Limb (tissue), 2 donors: ENCODE measurements at regions not wholly inside any gene's neighbourhood (a gene's known extent, or its start where the extent isn't known, plus 50 kb on each side); places are given as distances from the start of the nearest gene placed in this dataset.

Experiments used
- DNase-seq, 2 donors: peaks; one replicate each; pipeline ENCODE4 v3.0.0-alpha.2; 2016; ENCODE audit errors: extremely low spot score in 2 of 2

- DNase-seq: no peak
Measured at GRCh38 chr5:21181609-21182125, 1193.7 kb upstream of the CDH18 start.

DNA sequence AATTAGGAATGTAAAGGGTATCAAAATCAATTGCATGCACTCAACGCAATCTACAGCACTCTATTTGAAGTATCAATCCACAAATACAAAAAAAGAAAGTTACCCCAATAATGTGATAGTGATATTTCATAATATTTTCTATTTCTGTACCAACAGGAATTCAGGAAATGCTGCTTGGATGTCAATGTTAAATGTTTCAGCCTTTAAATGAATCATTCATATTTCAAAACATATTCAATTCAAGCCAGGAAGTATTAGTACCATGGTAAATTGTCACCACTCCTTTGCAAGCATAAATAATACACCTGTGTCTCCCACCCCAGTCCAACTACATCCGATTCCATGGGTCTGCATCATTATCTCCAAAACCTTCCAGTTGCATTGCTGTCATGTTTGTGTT, 1185.5 kb upstream of the CDH18 start:
- no peak for DNase-seq

DNA sequence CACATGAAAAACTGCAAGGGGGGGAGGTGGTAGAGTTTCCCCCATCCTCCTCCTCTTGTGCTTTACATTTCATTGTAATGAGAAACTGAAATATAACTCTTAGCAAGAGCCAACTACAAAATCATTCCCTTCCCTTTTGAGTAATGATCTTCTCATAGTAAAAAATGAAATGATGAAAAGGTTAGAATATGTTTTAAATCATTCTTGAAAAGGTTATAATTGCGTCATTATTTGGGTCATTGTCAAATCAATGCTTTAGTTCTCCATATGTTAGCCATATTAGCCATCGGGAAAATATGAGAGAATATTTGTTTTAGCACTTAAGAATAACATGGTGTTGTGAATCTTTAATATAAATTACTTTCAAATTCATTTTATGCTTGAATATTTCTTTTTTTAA, 1185.0 kb upstream of the CDH18 start:
- peak in 1 of 2 donors; percentile 7 for DNase-seq

DNA sequence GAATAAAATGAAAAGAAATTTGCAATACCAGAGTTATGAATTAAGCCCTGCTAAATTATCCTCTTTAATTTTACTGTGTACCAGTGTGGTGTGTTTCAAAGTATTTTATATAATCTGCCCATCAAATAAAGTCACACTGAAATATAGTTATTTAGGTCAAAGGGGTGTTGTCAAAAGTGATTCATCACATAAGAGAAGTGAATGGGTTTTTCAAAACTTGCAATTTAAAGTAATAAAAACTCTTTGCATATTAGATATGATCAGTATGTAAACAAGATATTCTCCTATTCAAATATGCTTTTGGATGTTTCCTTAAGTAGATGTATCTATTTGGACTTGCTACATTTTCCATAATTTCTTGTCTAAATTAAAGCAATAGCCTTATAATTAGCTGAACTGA, 1183.0 kb upstream of the CDH18 start:
- DNase-seq: no peak

- DNase-seq: no peak
Measured at GRCh38 chr5:21168557-21168956, 1180.6 kb upstream of the CDH18 start.

DNA sequence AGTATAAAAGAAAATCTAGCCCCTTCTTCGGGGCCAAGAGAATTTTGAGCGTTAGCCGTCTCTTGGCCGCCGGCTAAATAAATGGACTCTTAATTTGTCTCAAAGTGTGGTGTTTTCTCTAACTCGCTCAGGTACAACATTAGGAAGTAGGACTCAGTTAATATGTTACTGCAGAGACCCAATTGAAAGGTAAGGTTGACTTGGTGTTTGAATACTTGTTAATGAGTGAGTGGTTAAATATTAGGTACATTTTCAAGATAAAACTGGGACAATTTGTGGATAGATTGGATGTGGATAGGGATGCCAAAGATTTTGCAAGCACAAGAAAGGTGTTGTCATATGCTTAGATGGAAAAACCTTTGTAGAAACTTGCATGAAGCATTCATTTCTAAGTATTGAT, 1177.3 kb upstream of the CDH18 start:
- no peak for DNase-seq

DNA sequence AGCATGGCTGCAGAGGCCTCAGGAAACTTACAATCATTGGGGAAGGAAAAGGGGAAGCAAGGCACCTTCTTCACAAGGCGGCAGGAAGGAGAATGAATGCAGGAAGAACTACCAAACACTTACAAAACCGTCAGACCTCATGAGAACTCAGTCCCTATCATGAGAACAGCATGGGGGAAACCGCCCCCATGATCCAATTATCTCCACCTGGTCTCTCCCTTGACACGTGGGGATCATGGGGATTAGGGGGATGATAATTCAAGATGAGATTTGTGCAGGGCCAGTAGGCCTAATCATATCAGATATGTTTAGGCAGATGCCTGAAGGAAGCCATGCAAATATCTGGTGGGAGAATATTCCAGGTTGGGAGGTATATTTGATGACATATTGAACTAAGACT, 1176.4 kb upstream of the CDH18 start:
- no peak for DNase-seq

GRCh38 chr5:21159510-21160059, 1171.6 kb upstream of the CDH18 start:
- DNase-seq: no peak

- no peak for DNase-seq
Measured at GRCh38 chr5:21154526-21154925, 1166.5 kb upstream of the CDH18 start.

GRCh38 chr5:21152611-21153010, 1164.6 kb upstream of the CDH18 start:
- no peak for DNase-seq

DNA sequence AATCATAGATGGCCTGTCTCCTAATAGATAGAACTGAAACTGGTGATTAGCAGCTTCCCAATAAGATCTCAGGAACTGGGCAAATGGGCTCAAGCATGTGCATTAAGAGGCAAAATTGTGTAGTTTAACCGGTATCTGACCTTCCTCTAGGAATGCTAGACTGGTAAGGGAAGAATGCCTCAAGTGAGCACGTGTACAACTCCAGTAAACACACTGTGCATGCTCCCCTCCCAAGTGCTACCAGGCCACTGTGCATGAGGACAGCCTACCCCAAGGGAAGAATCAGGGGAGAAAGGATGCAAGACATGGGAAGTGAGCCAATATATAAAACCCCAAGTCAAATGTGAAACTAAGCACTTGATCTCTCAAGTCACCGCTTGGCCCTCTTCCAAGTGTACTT, 1157.4 kb upstream of the CDH18 start:
- DNase-seq: no peak

DNA sequence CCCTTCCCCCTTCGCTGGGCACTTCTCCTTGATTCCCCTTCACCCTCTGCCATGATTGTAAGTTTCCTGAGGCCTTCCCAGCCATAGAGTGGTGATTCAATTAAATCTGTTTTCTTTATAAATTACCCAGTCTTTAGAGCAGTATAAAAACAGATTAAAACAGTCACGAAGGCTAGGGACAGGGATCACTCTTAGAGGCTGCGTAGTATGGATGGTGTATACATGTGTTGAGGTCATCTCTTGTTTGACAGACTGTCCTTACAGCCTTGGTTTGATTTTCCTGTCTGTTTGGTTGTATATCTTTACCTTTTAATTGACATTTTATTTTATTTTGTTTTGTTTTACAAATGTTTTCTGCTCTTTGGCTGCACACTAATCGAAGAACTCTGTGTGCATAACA, 1155.7 kb upstream of the CDH18 start:
- DNase-seq: no peak

GRCh38 chr5:21142791-21143190, 1154.8 kb upstream of the CDH18 start:
- DNase-seq: no peak

GRCh38 chr5:21140987-21141386, 1153.0 kb upstream of the CDH18 start:
- DNase-seq: no peak

GRCh38 chr5:21126236-21126635, 1138.2 kb upstream of the CDH18 start:
- no peak for DNase-seq

GRCh38 chr5:21125238-21125983, 1137.4 kb upstream of the CDH18 start:
- no peak for DNase-seq

GRCh38 chr5:21121213-21121612, 1133.2 kb upstream of the CDH18 start:
- DNase-seq: no peak

DNA sequence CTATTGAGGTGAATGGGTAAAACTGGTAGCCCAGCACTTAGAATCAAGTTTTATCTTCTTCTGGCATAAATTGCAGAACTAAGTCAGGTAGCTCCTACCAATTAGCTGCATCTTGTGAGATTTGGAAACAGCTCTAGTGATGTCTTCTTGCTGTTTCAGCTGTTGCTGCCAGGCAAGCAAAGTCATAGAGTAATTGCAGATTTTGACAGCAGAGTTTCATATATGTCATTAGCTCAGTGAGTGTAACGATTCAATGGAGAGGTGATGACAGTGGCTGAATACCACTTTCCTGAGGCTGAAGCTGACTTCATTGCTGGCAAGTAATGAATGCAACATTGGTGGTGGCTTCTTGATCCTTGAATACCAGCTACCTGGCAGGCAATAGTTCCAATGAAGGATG, 1109.7 kb upstream of the CDH18 start:
- DNase-seq: no peak

GRCh38 chr5:21094619-21095018, 1106.6 kb upstream of the CDH18 start:
- no peak for DNase-seq

DNA sequence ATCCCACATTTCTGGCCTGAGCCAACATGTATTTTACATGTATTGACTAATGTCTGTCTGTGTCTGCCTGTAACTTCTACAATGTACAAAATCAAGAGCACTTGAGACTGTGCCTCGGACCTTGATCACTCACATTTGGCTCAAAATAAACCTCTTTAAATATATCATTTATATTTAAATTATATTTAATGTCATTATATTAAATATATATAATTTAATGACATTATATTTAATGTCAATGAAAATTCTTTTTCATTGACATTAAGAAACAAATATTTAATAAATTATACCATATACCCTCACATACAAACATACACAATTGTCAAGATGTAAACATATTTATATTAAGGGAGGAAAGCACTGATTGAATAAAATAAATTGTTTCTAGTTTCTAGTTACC, 1099.8 kb upstream of the CDH18 start:
- no peak for DNase-seq

GRCh38 chr5:21085791-21086190, 1097.8 kb upstream of the CDH18 start:
- DNase-seq: no peak

DNA sequence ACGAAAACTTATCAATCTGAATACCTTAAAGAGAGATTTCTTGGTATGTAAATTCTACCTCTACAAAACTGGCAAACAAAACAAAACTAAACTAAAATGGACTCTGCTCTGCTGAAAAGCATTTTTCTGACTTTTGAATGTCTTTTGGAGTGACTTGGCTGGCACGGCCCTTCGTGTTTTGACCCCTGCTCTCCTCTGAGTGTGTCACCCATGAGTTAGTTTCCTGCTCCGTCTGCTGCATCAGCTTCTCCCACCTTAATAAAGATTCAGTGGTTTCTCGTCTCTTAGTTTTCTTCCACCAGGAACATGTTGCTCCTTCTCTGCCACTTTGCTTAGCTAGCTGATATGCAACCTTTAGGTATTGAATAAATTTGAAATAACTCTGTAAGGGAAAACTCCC, 1084.0 kb upstream of the CDH18 start:
- no peak for DNase-seq

DNA sequence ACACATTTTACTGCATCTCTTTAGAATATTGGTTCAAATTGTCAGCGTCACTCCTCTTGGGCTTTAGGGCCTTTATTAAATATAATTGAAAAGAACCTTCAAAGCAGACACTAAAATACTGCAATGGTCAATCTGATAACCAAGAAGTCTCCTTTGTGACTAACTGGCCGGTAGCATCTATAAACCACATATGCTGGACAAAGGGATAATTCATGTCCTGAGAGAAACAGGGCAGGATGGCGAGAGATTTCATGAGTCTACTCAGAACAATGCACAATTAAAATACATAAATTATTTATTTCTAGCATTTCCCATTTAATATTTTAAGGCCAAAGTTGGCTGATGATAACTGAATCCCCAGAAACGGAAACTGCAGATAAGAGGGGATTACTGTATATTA, 1083.4 kb upstream of the CDH18 start:
- no peak for DNase-seq
